Inflammatory macrophage treated with lipopolysaccharide for 4 hours (primary cell): ENCODE measurements at regions not wholly inside any gene's neighbourhood (a gene's known extent, or its start where the extent isn't known, plus 50 kb on each side); places are given as distances from the start of the nearest gene placed in this dataset.
"Not testable (repeated sequence)": the region's sequence is repeated elsewhere in the genome, so short reads cannot be mapped to it uniquely, and the experiment has no call there.

Source experiments
- DNase-seq: peaks from one replicate; pipeline ENCODE4 v3.0.0-alpha.2; 2020

DNA sequence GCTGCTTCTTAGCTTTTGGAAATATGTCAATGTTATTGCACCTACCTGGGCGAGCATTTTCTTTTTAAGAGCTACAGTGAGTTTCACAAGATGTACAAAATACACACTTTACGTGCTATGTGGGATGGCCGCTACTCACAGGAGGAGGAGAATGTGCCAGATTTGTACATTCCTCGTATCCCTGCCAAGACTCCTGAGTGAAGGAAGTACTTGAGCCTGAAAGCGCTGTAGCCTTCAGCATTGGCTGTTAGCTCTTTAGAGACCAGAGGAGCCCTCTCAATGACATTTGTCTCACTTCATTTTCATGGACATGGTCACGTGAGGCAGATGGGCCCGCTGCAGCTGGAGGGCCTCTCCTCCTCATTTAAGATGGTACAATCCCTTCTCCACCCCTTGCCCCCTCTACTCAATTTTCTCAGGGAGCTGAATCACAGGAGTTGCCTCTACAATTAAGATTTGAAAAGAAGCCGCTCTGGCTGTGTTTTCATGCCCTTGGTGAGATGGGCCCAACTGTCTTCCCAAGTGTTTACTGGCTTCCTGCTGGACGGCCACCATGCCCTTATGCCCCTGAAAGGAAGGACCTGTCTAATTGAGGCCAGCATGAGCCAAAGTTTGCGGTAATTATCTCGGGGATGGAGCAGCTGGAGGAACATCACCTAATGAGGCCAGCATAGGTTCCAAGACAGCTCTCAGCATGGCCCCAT, 442.6 kb downstream of the PRDM2 start:
- no peak for DNase-seq

DNA sequence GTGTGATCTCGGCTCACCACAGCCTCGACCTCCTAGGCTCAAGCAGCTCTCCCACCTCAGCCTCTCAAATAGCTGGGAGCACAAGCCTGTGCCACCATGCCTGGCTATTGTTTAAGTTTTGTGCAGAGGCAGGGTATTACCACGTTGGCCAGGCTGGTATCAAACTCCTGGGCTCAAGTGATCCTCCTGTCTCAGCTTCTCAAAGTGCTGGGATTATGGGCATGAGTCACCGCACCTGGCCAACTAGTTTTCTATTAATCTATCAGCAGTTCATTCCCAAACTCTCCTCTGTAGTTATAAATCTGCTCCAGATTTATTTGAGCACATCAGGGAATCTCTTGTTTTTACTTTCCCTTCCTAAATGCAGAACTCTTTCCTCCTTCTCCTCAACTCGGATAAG, 443.8 kb downstream of the PRDM2 start:
- DNase-seq, result no peak

GRCh38 chr1:14148526-14148925, 448.5 kb downstream of the PRDM2 start:
- no peak for DNase-seq

GRCh38 chr1:14149431-14149830, 449.1 kb upstream of the KAZN start:
- no peak for DNase-seq

GRCh38 chr1:14156543-14156942, 441.9 kb upstream of the KAZN start:
- DNase-seq, result no peak

DNA sequence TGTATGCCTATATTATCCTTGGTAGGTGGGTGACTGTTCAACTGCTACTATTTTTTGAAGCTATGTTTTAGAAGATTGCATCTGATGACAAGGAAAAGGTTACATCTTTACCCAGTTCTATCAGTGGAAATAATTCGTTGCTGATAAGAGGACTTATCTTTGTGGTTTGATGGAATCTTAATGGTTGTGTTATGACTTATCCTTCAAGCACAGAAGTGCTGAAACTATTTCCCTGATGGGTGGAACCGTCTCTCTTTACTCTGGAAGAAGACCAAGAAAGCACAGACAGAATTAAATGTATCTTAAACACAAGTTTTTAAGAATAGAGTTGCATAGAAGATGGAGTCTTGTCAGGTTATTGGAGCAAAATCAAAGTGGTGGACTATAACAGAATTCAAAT, 437.7 kb upstream of the KAZN start:
- DNase-seq, result no peak

DNA sequence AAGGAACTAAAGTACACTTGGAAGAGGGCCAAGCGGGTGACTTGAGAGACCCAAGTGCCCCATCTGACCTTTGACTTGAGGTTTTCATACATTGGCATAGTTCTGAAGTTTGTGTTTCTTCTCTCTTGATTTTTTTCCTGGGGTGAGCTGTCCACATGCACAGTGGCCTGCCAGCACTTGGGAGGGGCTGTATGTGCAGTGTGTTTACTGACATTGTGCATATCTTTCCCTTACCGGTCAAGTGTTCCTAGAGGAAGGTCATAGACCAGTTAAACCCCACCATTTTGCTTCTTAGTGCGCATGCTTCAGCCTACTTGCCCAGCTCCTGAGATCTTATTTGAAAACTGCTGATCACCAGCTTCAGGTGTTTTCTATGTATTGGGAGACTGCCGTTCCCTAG, 435.2 kb upstream of the KAZN start:
- no peak for DNase-seq

DNA sequence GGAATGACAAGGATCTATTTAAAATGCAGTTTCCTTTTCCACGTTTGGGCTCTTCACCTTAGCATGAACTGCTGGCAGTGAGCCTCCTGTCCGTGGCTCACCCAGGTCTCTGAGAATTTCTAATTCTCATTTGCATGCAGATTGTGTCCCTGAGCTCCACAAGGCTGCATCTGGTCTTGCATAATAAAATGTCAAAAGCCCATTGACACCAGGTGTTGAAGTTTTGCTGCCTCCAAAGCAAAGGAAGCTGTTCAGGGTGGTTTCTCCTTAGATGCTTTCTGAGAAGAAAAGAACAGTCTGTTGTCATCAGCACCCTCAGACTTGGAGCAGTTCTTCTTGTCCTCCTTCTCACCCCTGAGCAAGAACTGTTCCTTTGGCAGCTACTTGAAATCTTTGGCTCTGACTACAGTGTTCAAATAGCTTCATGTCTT, 433.1 kb upstream of the KAZN start:
- no peak for DNase-seq

DNA sequence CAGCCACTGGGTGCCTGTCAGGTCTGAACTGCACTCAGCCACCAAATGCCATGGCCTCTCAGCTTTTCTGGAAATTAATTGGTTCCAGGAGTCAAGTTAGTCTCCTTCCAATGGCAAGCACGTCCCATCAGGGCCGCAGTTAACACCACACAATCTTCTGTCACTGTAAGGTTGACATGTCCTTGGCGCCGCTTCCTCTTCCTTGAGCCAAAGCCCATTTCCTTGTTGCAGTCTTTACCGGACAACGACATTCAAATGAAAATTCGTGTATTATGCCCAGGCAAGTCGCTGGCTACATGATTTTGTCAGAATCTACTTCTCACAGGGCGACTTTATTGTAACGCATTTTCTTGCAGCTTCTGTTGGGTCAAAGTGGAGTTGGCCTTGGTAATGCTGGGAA, 430.6 kb upstream of the KAZN start:
- DNase-seq, result no peak

- no peak for DNase-seq
Measured at GRCh38 chr1:14168326-14169063, 430.0 kb upstream of the KAZN start.

GRCh38 chr1:14173598-14173997, 424.9 kb upstream of the KAZN start:
- no peak for DNase-seq

- not testable (repeated sequence) for DNase-seq
Measured at GRCh38 chr1:14177866-14178265, 420.6 kb upstream of the KAZN start.

- no peak for DNase-seq
Measured at GRCh38 chr1:14180738-14181137, 417.7 kb upstream of the KAZN start.

GRCh38 chr1:14181191-14181795, 417.2 kb upstream of the KAZN start:
- no peak for DNase-seq

DNA sequence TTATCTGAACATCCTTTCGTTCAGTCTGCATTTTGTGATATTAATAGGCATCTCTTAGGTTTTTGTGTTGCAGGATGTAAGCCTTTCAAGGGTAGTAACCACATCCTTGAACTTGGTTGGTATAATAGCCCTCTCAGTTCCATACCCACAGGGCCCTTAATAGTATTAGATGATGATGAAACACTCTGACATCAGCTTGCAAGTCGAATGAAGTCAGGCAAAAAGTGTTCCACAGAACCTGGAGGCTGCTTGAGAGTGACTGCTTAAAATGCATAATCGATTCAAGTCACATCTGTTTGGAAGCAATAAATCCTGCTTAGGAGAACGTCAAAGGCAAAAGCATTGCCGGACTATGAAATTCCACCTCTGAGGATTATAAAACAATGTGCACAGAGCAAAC, 415.6 kb upstream of the KAZN start:
- no peak for DNase-seq

DNA sequence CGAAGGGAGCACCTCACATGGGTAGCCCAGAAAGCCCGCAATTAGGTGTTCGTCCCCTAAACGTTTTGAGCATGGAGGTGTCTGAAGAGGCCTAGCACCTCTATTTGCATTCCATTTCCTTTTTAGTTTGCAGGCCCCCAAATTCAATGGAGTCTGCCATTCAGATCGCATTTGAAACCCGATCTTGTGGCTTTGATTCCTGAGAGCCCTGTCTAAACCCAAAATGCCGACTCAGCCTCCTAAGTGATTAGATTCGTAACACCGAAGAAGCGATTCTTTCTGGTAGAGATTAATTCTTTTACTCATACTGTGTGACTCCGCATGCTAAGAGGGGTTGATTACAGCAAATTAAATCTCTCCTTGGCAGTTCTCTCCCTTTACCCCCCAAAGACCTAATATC, 415.2 kb upstream of the KAZN start:
- no peak for DNase-seq

GRCh38 chr1:14184454-14184853, 414.0 kb upstream of the KAZN start:
- no peak for DNase-seq

DNA sequence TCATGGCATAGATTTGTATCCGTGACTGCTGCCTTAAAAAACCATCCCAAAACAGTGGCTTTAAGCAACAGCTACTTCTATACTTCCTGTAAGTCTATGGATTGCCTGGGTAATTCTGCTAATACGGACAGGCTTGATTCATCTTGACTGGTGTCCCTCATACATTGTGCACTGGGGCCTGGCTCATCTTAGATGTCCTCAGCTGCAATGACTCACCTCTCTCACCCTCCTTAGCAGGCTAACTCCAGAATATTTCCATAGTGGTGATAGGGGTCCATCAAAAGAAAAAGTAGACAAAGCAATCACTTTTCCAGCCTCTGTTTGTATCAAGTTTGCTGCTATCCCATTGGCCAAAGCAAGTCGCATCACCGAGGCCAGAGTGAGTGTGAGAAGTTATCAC, 409.1 kb upstream of the KAZN start:
- DNase-seq, result no peak

GRCh38 chr1:14190508-14190907, 408.0 kb upstream of the KAZN start:
- DNase-seq, result no peak

DNA sequence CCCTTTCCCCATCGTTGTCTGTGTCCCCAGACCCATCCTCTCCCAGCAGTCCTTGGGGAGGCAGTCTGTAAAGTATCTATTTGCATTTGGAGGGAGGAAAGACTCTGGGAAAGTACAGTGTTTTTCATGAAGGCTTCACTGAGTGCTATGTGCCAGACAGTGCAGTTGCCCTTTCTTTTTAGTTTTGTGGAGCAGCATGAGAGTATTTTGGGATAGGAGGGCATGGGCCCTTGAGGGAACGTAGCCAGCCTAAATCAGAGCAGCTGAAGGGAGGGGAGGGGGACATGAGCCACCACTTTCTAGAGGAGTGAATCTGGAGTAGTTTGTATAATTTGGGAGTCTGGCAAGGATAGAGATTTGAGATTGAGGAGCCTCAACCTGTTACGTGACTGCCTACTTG, 404.0 kb upstream of the KAZN start:
- DNase-seq, result no peak

- DNase-seq, result no peak
Measured at GRCh38 chr1:14205066-14205465, 393.4 kb upstream of the KAZN start.

DNA sequence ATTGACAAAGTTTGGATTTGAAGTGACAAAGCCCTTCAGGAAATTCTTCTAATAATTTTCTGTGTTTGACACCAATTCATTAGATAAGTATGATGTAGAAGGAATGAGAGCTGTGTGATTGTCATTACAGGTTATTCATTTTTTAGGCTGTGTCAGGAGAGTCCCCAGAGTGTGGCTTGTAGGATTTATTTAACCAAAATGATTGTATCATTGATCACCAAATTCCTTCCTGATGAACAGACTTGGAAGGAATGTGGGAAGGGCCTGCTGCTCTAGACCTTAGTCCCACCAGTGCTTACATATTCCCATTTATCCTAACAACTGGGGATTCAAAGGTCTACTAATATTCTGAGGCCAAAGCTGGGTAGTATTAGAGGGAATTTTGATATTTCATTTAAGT, 383.3 kb upstream of the KAZN start:
- no peak for DNase-seq

GRCh38 chr1:14217384-14217783, 381.1 kb upstream of the KAZN start:
- no peak for DNase-seq

- no peak for DNase-seq
Measured at GRCh38 chr1:14220324-14220723, 378.2 kb upstream of the KAZN start.
